ENCODE measurements at regions not wholly inside any gene's neighbourhood (a gene's known extent, or its start where the extent isn't known, plus 50 kb on each side); places are given as distances from the start of the nearest gene placed in this dataset.

- DNase-seq (ENCODE audit: low read depth in 2 of 2), result no peak
These were observed 79.3 kb downstream of the PCTP start for GRCh38 chr17:55829995-55830612.

GRCh38 chr17:55830699-55831471, 80.0 kb downstream of the PCTP start:
- DNase-seq (ENCODE audit: low read depth in 2 of 2), result no peak

- no peak for DNase-seq (ENCODE audit: low read depth in 2 of 2)
These were observed 82.5 kb downstream of the PCTP start for GRCh38 chr17:55833306-55833705.

- DNase-seq (ENCODE audit: low read depth in 2 of 2), result no peak
These were observed 91.7 kb downstream of the PCTP start for GRCh38 chr17:55842405-55843158.

- DNase-seq (ENCODE audit: low read depth in 2 of 2), result no peak
These were observed 92.9 kb downstream of the PCTP start for GRCh38 chr17:55843785-55844184.

- DNase-seq (ENCODE audit: low read depth in 2 of 2), result peak in 1 of 2 donors; percentile 4
These were observed 94.5 kb downstream of the PCTP start for GRCh38 chr17:55845385-55845784.

GRCh38 chr17:55846745-55847144, 95.9 kb downstream of the PCTP start:
- DNase-seq (ENCODE audit: low read depth in 2 of 2), result no peak

- DNase-seq (ENCODE audit: low read depth in 2 of 2), result no peak
These were observed 101.9 kb downstream of the PCTP start for GRCh38 chr17:55852734-55853133.

GRCh38 chr17:55859301-55859795, 108.5 kb downstream of the PCTP start:
- DNase-seq (ENCODE audit: low read depth in 2 of 2), result no peak

- DNase-seq (ENCODE audit: low read depth in 2 of 2), result no peak
These were observed 114.4 kb downstream of the PCTP start for GRCh38 chr17:55865072-55865762.

GRCh38 chr17:55870044-55870443, 119.2 kb downstream of the PCTP start:
- DNase-seq (ENCODE audit: low read depth in 2 of 2), result no peak

- DNase-seq (ENCODE audit: low read depth in 2 of 2), result no peak
These were observed 121.5 kb downstream of the PCTP start for GRCh38 chr17:55872374-55872773.

GRCh38 chr17:55873017-55873758, 122.3 kb downstream of the PCTP start:
- no peak for DNase-seq (ENCODE audit: low read depth in 2 of 2)

- DNase-seq (ENCODE audit: low read depth in 2 of 2), result no peak
These were observed 132.3 kb downstream of the PCTP start for GRCh38 chr17:55883149-55883548.

GRCh38 chr17:55887531-55887930, 136.7 kb downstream of the PCTP start:
- no peak for DNase-seq (ENCODE audit: low read depth in 2 of 2)

GRCh38 chr17:55889271-55889670, 138.4 kb downstream of the PCTP start:
- no peak for DNase-seq (ENCODE audit: low read depth in 2 of 2)

- no peak for DNase-seq (ENCODE audit: low read depth in 2 of 2)
These were observed 144.4 kb downstream of the PCTP start for GRCh38 chr17:55895112-55895759.

GRCh38 chr17:55897301-55897700, 146.4 kb downstream of the PCTP start:
- no peak for DNase-seq (ENCODE audit: low read depth in 2 of 2)

- DNase-seq (ENCODE audit: low read depth in 2 of 2), result no peak
These were observed 147.3 kb downstream of the PCTP start for GRCh38 chr17:55898195-55898594.

- no peak for DNase-seq (ENCODE audit: low read depth in 2 of 2)
These were observed 149.3 kb downstream of the PCTP start for GRCh38 chr17:55900188-55900587.

Measured in activated CD4-positive, alpha-beta T cell treated with anti-CD3 and anti-CD28 coated beads for 24 hours (primary cell).